Neuronal stem cell (in vitro differentiated cells): ENCODE measurements at regions not wholly inside any gene's neighbourhood (a gene's known extent, or its start where the extent isn't known, plus 50 kb on each side); places are given as distances from the start of the nearest gene placed in this dataset.
A peak's percentile ranks its signal among the peaks of the same experiment; 100 is the strongest.

Experiments
- DNase-seq: peaks from one replicate; pipeline ENCODE4 v3.0.0-alpha.2; 2013; ENCODE audit warnings: low spot score
- H2AFZ ChIP-seq: one replicate; pipeline ENCODE4 v1.6.1; 2013; ENCODE audit warnings: mild to moderate bottlenecking, low read length, inconsistent platforms
- H2AK5ac ChIP-seq: 2 replicates; pipeline ENCODE4 v1.6.1; 2013; ENCODE audit warnings: low read depth, mild to moderate bottlenecking, inconsistent platforms, low read length, moderate library complexity, mixed read lengths
- H2BK120ac ChIP-seq: 2 replicates; pipeline ENCODE4 v1.6.1; 2013; ENCODE audit warnings: low read depth, mild to moderate bottlenecking, inconsistent platforms, low read length, moderate library complexity, mixed read lengths
- H2BK12ac ChIP-seq: one replicate; pipeline ENCODE4 v1.6.1; 2013; ENCODE audit warnings: low read length, inconsistent platforms
- H2BK15ac ChIP-seq: 2 replicates; pipeline ENCODE4 v1.6.1; 2013; ENCODE audit warnings: mild to moderate bottlenecking, low read length, inconsistent platforms, mixed read lengths
- H2BK5ac ChIP-seq: one replicate; pipeline ENCODE4 v1.6.1; 2013; ENCODE audit warnings: inconsistent platforms, mild to moderate bottlenecking, low read length, moderate library complexity
- H3K14ac ChIP-seq: one replicate; pipeline ENCODE4 v1.6.1; 2013; ENCODE audit warnings: low read length, inconsistent platforms
- H3K18ac ChIP-seq: 2 replicates; pipeline ENCODE4 v1.6.1; 2013; ENCODE audit warnings: low read length, inconsistent platforms
- H3K23ac ChIP-seq: 2 replicates; pipeline ENCODE4 v1.6.1; 2013; ENCODE audit warnings: low read depth, mild to moderate bottlenecking, mixed read lengths, low read length, inconsistent platforms; ENCODE audit not compliant: poor library complexity
- H3K27ac ChIP-seq: replicated peaks from 3 replicates; pipeline ENCODE4 v1.5.1; 2013; ENCODE audit warnings: low read length, inconsistent platforms
- H3K27me3 ChIP-seq, 3 experiments: 2 replicates each; pipeline ENCODE4 v1.6.1; 2013; ENCODE audit warnings: low read length in 3 of 3, mild to moderate bottlenecking in 2 of 3, inconsistent platforms in 1 of 3, low read depth in 1 of 3, mixed read lengths in 1 of 3, moderate library complexity in 1 of 3; ENCODE audit not compliant: control insufficient read depth in 3 of 3, insufficient read depth in 3 of 3
- H3K36me3 ChIP-seq, 2 donors: replicated peaks in 1 of 2; 2 replicates each; pipeline ENCODE4 v1.6.1; 2013; ENCODE audit warnings: low read length in 2 of 2; ENCODE audit not compliant: control insufficient read depth in 2 of 2, insufficient read depth in 2 of 2
- H3K4ac ChIP-seq: 2 replicates; pipeline ENCODE4 v1.6.1; 2013; ENCODE audit warnings: inconsistent platforms, mild to moderate bottlenecking, low read length, moderate library complexity
- H3K4me1 ChIP-seq, 2 donors: 1 replicate in 1 of 2; 2 replicates in 1 of 2; pipeline ENCODE4 v1.6.1; 2013; ENCODE audit warnings: low read length in 2 of 2, low read depth in 1 of 2; ENCODE audit not compliant: control insufficient read depth in 2 of 2, insufficient read depth in 1 of 2
- H3K4me2 ChIP-seq: one replicate; pipeline ENCODE4 v1.6.1; 2013; ENCODE audit warnings: mild to moderate bottlenecking, low read length, inconsistent platforms; ENCODE audit not compliant: insufficient read depth, poor library complexity, severe bottlenecking
- H3K4me3 ChIP-seq, 2 donors: 2 replicates each; pipeline ENCODE4 v1.5.1; 2013; ENCODE audit warnings: low read length in 2 of 2, mild to moderate bottlenecking in 2 of 2, inconsistent platforms in 1 of 2, moderate library complexity in 1 of 2
- H3K79me1 ChIP-seq: one replicate; pipeline ENCODE4 v1.6.1; 2013; ENCODE audit warnings: low read depth, mild to moderate bottlenecking, inconsistent platforms, low read length, moderate library complexity
- H3K9ac ChIP-seq: one replicate; pipeline ENCODE4 v1.6.1; 2013; ENCODE audit warnings: mild to moderate bottlenecking, low read depth, low read length, inconsistent platforms; ENCODE audit not compliant: poor library complexity
- H3K9me3 ChIP-seq, 2 donors: replicated peaks in 1 of 2; 2 replicates each; pipeline versions ENCODE3 to v1.6.1; 2013; ENCODE audit warnings: low read length in 2 of 2, mild to moderate bottlenecking in 2 of 2, inconsistent platforms in 1 of 2, low read depth in 1 of 2, mixed read lengths in 1 of 2, moderate library complexity in 1 of 2; ENCODE audit not compliant: control insufficient read depth in 2 of 2, insufficient read depth in 1 of 2
- H4K8ac ChIP-seq: one replicate; pipeline ENCODE4 v1.6.1; 2013; ENCODE audit warnings: low read depth, mild to moderate bottlenecking, inconsistent platforms, low read length, moderate library complexity
- H4K91ac ChIP-seq: one replicate; pipeline ENCODE4 v1.6.1; 2013; ENCODE audit warnings: low read length, low read depth, mild to moderate bottlenecking, inconsistent platforms; ENCODE audit not compliant: poor library complexity
- WGBS, 2 donors: extraction: QIAGEN DNeasy Blood & Tissue Kit; methylation state at CpG; one replicate each; pipeline ENCODE4 v1.1.7; 2013; ENCODE audit warnings: missing lambda C conversion rate in 2 of 2, mixed read lengths in 1 of 2; ENCODE audit not compliant: insufficient read length in 2 of 2, insufficient replicate concordance in 1 of 2; ENCODE audit errors: extremely low coverage in 2 of 2; 5-methylcytosine and 5-hydroxymethylcytosine counted together

- H2BK120ac ChIP-seq: no peak overlapping the region
- H3K9me3 ChIP-seq: no peaks in the 10 kb centered on the region
- H3K4me1 ChIP-seq: peaks cover 0 to 4% of the 10 kb centered on the region in 2 donors
- H3K23ac ChIP-seq: no peak overlapping the region
- H2AFZ ChIP-seq: no peak overlapping the region
- H2AK5ac ChIP-seq: no peak overlapping the region
- H3K4me3 ChIP-seq: no peak overlapping the region
- H3K27ac ChIP-seq: no peak overlapping the region
- H3K14ac ChIP-seq: no peak overlapping the region
- no CpG with 5 or more reads among the region's 1 CpG for WGBS, 2 donors
- H3K4ac ChIP-seq: no peak overlapping the region
- no peak overlapping the region for H2BK15ac ChIP-seq
- H3K79me1 ChIP-seq: no peaks in the 10 kb centered on the region
- H3K9ac ChIP-seq: no peak overlapping the region
- H3K4me2 ChIP-seq: no peak overlapping the region
- H4K91ac ChIP-seq: no peak overlapping the region
- H4K8ac ChIP-seq: no peak overlapping the region
- DNase-seq: no peak
- no peaks in the 10 kb centered on the region for H3K36me3 ChIP-seq
- H2BK12ac ChIP-seq: no peak overlapping the region
- no peak overlapping the region for H3K18ac ChIP-seq
- H3K27me3 ChIP-seq: no peaks in the 10 kb centered on the region
- no peak overlapping the region for H2BK5ac ChIP-seq
These were observed 239.2 kb downstream of the MEIS1 start for GRCh38 chr2:66674087-66674486.

- Histone ChIP-seq H2BK120ac (no peak overlapping the region), H2AFZ (no peak overlapping the region)
- no CpG with 5 or more reads among the region's 1 CpG for WGBS, 2 donors
These were observed 240.7 kb downstream of the MEIS1 start for GRCh38 chr2:66675591-66675990.

GRCh38 chr2:66679442-66679841 lies 244.5 kb downstream of the MEIS1 start:
- H3K4me2 ChIP-seq: no peak overlapping the region
- no peak overlapping the region for H3K18ac ChIP-seq
- no peak overlapping the region for H3K23ac ChIP-seq
- peak; percentile 46 for DNase-seq
- no peak overlapping the region for H3K4me3 ChIP-seq
- H3K9ac ChIP-seq: no peak overlapping the region
- no peak overlapping the region for H2BK5ac ChIP-seq
- no peak overlapping the region for H2AFZ ChIP-seq
- no peaks in the 10 kb centered on the region for H3K79me1 ChIP-seq
- no peak overlapping the region for H2BK15ac ChIP-seq
- no peak overlapping the region for H2AK5ac ChIP-seq
- no peak overlapping the region for H2BK120ac ChIP-seq
- no peak overlapping the region for H3K27ac ChIP-seq
- no peaks in the 10 kb centered on the region for H3K9me3 ChIP-seq
- no peak overlapping the region for H4K91ac ChIP-seq
- no peak overlapping the region for H2BK12ac ChIP-seq
- no CpG with 5 or more reads among the region's 2 CpGs for WGBS, 2 donors
- no peaks in the 10 kb centered on the region for H3K36me3 ChIP-seq
- no peaks in the 10 kb centered on the region for H3K27me3 ChIP-seq
- H3K14ac ChIP-seq: no peak overlapping the region
- H3K4me1 ChIP-seq: peaks cover 3 to 4% of the 10 kb centered on the region in 2 donors
- no peak overlapping the region for H4K8ac ChIP-seq
- H3K4ac ChIP-seq: no peak overlapping the region

More at GRCh38 chr2:66675591-66675990, 240.7 kb downstream of the MEIS1 start:
- Histone ChIP-seq H2AK5ac (no peak overlapping the region), H3K27me3 (no peaks in the 10 kb centered on the region), H3K4me2 (no peak overlapping the region), H3K27ac (no peak overlapping the region), H3K4ac (no peak overlapping the region), H3K23ac (no peak overlapping the region), H4K91ac (no peak overlapping the region), H3K14ac (no peak overlapping the region), H2BK5ac (no peak overlapping the region), H3K36me3 (no peaks in the 10 kb centered on the region), H3K9me3 (no peaks in the 10 kb centered on the region), H3K79me1 (no peaks in the 10 kb centered on the region), H2BK12ac (no peak overlapping the region), H3K4me1 (peaks cover 3 to 4% of the 10 kb centered on the region in 2 donors), H2BK15ac (no peak overlapping the region), H4K8ac (no peak overlapping the region), H3K4me3 (no peak overlapping the region), H3K18ac (no peak overlapping the region), H3K9ac (no peak overlapping the region)
- no peak for DNase-seq

GRCh38 chr2:66682476-66682875 lies 247.6 kb downstream of the MEIS1 start:
- no peak overlapping the region for H3K4ac ChIP-seq
- no CpG with 5 or more reads among the region's 5 CpGs for WGBS, 2 donors
- H3K79me1 ChIP-seq: no peaks in the 10 kb centered on the region
- no peak overlapping the region for H4K91ac ChIP-seq
- no peak overlapping the region for H4K8ac ChIP-seq
- no peak overlapping the region for H3K23ac ChIP-seq
- no peak overlapping the region for H2AK5ac ChIP-seq
- no peak overlapping the region for H3K27ac ChIP-seq
- H2BK12ac ChIP-seq: no peak overlapping the region
- H2BK15ac ChIP-seq: no peak overlapping the region
- peaks cover 4 to 7% of the 10 kb centered on the region in 2 donors for H3K4me1 ChIP-seq
- H3K4me3 ChIP-seq: no peak overlapping the region
- H3K9me3 ChIP-seq: no peaks in the 10 kb centered on the region
- H3K36me3 ChIP-seq: no peaks in the 10 kb centered on the region
- H3K9ac ChIP-seq: no peak overlapping the region
- H3K14ac ChIP-seq: no peak overlapping the region
- H3K18ac ChIP-seq: no peak overlapping the region
- no peak overlapping the region for H3K4me2 ChIP-seq
- no peak overlapping the region for H2AFZ ChIP-seq
- no peak overlapping the region for H2BK120ac ChIP-seq
- no peak overlapping the region for H2BK5ac ChIP-seq
- no peaks in the 10 kb centered on the region for H3K27me3 ChIP-seq
- DNase-seq: no peak
